Ectodermal cell (in vitro differentiated cells): ENCODE measurements at regions not wholly inside any gene's neighbourhood (a gene's known extent, or its start where the extent isn't known, plus 50 kb on each side); places are given as distances from the start of the nearest gene placed in this dataset.

Experiments
- H3K27ac ChIP-seq: 2 replicates; pipeline ENCODE4 v1.7.0; 2013; ENCODE audit warnings: mild to moderate bottlenecking, low read depth, low read length; ENCODE audit not compliant: insufficient read depth, poor library complexity, severe bottlenecking
- H3K27me3 ChIP-seq: 2 replicates; pipeline ENCODE4 v1.7.0; 2013; ENCODE audit warnings: mild to moderate bottlenecking, low read length; ENCODE audit not compliant: insufficient read depth, control insufficient read depth, poor library complexity, severe bottlenecking
- H3K36me3 ChIP-seq: one replicate; pipeline ENCODE4 v1.7.0; 2013; ENCODE audit warnings: low read length; ENCODE audit not compliant: control insufficient read depth, insufficient read depth
- H3K4me1 ChIP-seq: one replicate; pipeline ENCODE4 v1.7.0; 2013; ENCODE audit warnings: low read length; ENCODE audit not compliant: control insufficient read depth, insufficient read depth
- H3K4me3 ChIP-seq: 2 replicates; pipeline ENCODE4 v1.7.0; 2013; ENCODE audit warnings: low read depth, low read length, control low read depth; ENCODE audit not compliant: insufficient read depth
- H3K9me3 ChIP-seq: 2 replicates; pipeline ENCODE4 v1.7.0; 2013; ENCODE audit warnings: mild to moderate bottlenecking, low read length, moderate library complexity; ENCODE audit not compliant: control insufficient read depth
- WGBS, 2 experiments: methylation state at CpG; one replicate each; pipeline ENCODE4 v1.1.7; 2013; ENCODE audit warnings: missing lambda C conversion rate in 2 of 2; 5-methylcytosine and 5-hydroxymethylcytosine counted together

DNA sequence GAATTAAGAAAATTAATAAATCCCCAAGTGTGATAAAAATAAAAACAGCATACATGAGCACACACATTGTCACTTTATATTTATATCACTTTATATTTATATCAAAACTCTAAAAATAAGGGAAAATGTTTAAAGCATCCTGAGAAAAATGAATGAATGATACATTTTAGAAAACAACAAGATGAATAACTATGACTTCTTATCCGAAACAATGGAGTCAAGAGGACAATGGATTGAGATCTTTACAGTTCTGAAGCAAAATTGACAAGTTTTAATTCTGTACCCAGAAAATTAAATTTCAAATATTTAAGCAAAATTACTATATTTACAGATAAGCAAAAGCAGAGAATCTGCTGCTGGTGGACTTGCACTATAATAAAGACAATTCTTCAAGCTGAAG lies 512.6 kb downstream of the MRPL39 start:
- H3K9me3 ChIP-seq, result no peaks in the 10 kb centered on the region
- 90 to 100% methylated on average over 1 of the region's 1 CpG for WGBS, 2 experiments
- no peaks in the 10 kb centered on the region for H3K27me3 ChIP-seq
- no peak overlapping the region for H3K4me3 ChIP-seq
- H3K4me1 ChIP-seq, result no peaks in the 10 kb centered on the region
- H3K27ac ChIP-seq, result no peak overlapping the region
- no peaks in the 10 kb centered on the region for H3K36me3 ChIP-seq

DNA sequence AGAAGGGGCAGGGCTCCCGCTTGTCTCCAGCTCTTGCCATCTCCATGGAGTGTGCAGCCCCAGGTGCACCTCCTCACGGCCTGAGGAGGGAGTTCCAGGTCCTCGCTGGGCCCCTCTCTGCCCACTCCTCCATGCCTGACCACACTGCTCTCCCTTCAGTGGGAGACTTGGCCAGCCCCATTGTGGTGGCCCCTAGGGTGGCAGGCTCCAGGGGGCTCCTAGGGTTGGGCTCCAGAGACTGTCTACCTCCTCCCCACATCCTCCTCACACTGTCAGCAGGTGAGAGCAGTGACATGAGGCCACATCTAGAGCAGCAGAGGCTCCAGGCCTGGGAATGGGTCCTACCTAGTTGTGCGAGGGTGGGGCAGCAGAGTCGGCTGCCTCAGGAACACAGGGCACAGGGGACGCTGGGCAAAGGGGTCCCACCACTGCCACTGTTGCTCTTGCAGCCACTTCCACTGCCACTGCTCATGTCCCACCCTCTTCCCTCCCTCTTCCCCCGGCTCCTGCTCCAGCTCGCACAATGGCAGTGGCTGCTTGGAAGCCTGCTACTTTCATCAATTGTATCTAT lies 514.8 kb downstream of the MRPL39 start:
- H3K4me1 ChIP-seq, result no peaks in the 10 kb centered on the region
- no peak overlapping the region for H3K4me3 ChIP-seq
- H3K27ac ChIP-seq, result no peak overlapping the region
- WGBS, 2 experiments, result 93 to 96% methylated on average over 8 of the region's 8 CpGs
- no peaks in the 10 kb centered on the region for H3K36me3 ChIP-seq
- H3K27me3 ChIP-seq, result no peaks in the 10 kb centered on the region
- H3K9me3 ChIP-seq, result no peaks in the 10 kb centered on the region

DNA sequence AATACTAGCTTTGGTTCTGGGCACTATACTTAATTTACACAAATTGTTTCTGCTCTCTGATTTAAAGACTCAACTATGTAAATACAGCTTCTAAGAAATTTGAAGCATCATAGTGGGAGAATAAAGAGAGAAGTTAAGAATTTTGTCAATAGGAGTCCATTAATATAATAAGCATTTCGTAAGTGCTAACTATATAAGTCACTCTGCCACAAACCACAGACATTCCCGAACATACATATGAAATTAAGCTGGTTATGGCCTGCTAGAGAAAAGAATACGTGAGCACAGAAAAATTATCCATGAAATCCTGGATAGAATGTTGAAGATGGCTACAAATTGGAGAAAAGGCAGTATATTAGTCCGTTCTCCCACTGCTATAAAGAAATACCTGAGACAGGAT lies 526.2 kb downstream of the MRPL39 start:
- no peak overlapping the region for H3K27ac ChIP-seq
- no peak overlapping the region for H3K4me3 ChIP-seq
- H3K27me3 ChIP-seq, result no peaks in the 10 kb centered on the region
- H3K36me3 ChIP-seq, result no peaks in the 10 kb centered on the region
- whole genome bisulfite sequencing, 2 experiments, result 92 to 100% methylated on average over 2 to 4 of the region's 4 CpGs
- H3K9me3 ChIP-seq, result no peaks in the 10 kb centered on the region
- no peaks in the 10 kb centered on the region for H3K4me1 ChIP-seq

DNA sequence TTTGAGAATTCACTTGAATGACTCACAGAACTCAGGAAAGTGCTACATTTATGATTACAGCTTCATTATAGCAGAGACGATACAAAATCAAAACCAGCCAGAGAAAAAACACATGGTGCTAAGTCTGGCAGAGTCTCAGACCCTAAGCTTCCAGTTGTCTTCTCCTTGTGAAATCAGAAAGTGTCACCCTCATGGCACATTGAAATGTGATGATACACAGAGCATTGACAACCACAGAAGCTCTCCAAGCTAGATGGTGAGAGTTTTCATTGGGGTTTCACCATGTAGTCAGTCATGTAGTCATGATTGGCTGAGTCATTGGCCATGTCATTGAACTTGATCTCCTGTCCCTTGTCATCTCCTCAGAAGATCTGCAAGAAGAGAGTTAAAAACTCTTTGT lies 526.6 kb downstream of the MRPL39 start:
- no peaks in the 10 kb centered on the region for H3K36me3 ChIP-seq
- H3K4me1 ChIP-seq, result no peaks in the 10 kb centered on the region
- no peak overlapping the region for H3K27ac ChIP-seq
- H3K4me3 ChIP-seq, result no peak overlapping the region
- no peaks in the 10 kb centered on the region for H3K9me3 ChIP-seq
- WGBS, 2 experiments, result 97 to 100% methylated on average over 1 of the region's 1 CpG
- H3K27me3 ChIP-seq, result no peaks in the 10 kb centered on the region

DNA sequence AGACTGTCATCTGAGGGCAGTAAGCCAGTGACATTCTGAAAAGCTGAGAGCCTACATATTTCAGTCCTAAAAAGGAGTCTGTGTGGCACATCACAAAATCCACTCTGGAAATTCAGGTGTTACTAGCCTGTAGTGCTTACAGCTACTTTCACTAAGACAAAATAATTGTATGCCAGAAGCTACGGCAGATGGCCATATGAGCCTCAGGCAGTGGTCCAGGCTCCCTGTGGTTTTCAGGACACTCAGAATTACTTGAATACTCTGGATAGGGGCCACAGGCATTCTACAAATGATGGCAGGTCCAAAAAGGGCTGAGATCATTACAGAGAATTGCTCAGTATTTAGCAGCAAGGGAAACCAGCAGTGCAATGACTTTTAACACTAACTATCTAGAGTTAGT lies 527.1 kb downstream of the MRPL39 start:
- no peaks in the 10 kb centered on the region for H3K4me1 ChIP-seq
- WGBS, 2 experiments, result 93 to 94% methylated on average over 1 of the region's 1 CpG
- H3K4me3 ChIP-seq, result no peak overlapping the region
- no peaks in the 10 kb centered on the region for H3K36me3 ChIP-seq
- H3K27ac ChIP-seq, result no peak overlapping the region
- H3K27me3 ChIP-seq, result no peaks in the 10 kb centered on the region
- no peaks in the 10 kb centered on the region for H3K9me3 ChIP-seq

DNA sequence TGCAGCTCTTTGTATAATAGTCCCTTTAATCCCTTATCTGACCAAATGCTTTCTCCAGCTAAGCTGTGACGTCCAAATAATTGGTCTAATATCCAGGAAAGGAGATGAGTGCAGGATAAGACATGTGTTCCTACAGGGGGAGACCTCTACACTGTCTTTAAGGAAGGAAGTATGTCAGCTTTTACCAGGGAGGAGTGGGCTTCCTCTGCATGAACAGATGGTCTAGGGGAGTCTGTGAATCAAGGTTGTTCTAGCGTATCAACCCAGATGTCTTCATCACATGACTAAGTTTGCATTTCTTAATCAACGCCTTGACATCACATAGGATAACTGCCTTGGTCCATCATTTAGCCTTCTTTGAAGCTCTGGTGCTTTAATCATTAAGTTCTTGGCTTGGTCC lies 528.2 kb downstream of the MRPL39 start:
- Histone ChIP-seq H3K27me3 (no peaks in the 10 kb centered on the region), H3K4me3 (no peak overlapping the region), H3K36me3 (no peaks in the 10 kb centered on the region), H3K27ac (no peak overlapping the region), H3K4me1 (no peaks in the 10 kb centered on the region), H3K9me3 (no peaks in the 10 kb centered on the region)
- 90 to 95% methylated on average over 3 of the region's 3 CpGs for WGBS, 2 experiments

DNA sequence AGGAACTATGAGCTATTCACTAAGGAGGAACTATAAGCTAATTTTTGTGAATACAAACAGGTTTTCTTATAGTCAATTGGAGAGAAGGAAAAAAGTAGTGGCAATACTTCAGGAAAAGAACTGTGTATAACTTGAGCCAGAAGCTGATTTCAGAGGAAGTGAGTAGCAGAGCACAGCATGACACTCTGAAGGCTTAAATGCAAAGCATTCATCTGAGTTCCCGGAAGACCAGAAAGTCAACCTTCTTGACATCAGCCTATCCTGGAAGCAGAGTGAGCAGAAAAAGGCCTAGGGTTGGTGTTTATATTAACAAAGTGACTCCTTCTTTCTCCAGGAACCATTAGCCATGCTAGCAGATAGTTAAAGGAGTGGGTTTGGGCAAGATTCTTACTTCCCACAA lies 545.2 kb downstream of the MRPL39 start:
- no peak overlapping the region for H3K4me3 ChIP-seq
- no peaks in the 10 kb centered on the region for H3K4me1 ChIP-seq
- WGBS, 2 experiments, result 50 to 70% methylated on average over 1 of the region's 1 CpG
- no peaks in the 10 kb centered on the region for H3K36me3 ChIP-seq
- H3K27ac ChIP-seq, result no peak overlapping the region
- H3K9me3 ChIP-seq, result no peaks in the 10 kb centered on the region
- H3K27me3 ChIP-seq, result no peaks in the 10 kb centered on the region

DNA sequence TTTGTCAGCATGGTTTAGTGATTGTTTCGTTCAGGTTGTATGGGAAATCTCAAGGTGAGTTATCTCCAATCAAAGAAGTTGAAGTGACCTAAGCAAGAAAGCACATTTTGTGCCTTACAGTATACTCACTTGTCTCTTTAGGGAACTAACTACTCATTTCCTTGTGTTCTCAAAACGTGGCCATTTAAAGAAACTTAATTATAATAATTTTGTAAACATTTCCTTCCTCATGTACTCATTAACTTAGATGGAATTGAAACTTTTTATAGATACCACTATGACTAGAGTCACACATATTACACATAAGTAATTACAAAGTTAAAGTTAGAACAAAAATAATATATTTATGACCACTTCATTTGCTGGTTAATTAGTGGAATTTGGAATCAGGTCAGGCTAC lies 552.6 kb downstream of the MRPL39 start:
- WGBS, 2 experiments, result 89 to 100% methylated on average over 1 to 2 of the region's 2 CpGs
- Histone ChIP-seq H3K9me3 (no peaks in the 10 kb centered on the region), H3K4me3 (no peak overlapping the region), H3K4me1 (no peaks in the 10 kb centered on the region), H3K36me3 (no peaks in the 10 kb centered on the region), H3K27ac (no peak overlapping the region), H3K27me3 (no peaks in the 10 kb centered on the region)

DNA sequence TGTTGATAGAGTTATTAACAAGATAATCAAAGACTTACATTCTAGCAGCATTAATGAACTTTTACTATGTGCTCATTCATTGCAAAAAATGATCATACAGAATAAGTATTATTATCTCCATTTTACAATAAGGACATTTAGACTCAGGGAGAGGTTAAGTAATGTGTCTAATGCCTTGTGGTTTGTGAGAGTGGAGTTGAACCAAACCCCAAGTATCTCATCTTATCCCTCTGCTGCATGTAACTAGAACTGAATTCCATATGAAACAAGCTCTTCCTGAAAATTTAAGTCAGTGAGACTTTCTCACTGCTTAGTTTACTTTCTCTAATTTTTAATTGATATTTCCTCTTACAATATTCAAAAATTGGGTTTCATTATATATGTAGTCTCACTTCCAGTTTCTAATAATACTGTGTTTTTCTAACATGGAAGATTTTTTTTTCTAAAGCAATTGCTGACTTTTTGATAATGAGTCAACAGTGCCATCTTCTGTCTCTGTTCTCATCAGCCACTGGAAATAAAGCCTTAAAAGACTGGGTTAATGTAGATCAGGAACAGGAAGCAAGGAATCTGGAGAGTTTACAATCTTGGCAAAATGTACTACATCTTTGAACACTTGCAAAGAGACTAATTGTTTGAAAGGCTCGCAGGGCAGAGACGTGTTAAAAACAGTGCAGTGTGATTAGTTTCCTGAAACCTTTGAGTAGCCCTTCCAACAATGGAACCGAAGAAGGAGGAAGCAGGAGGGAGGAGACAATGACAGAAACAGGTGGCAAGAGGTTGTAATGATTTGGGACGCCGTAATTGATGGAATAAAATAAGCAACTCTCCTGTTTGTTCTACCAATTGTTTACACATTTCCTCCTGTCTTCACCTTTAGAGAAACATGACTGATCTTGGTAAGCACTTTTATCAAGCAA lies 567.6 kb downstream of the MRPL39 start:
- Histone ChIP-seq H3K9me3 (no peaks in the 10 kb centered on the region), H3K36me3 (no peaks in the 10 kb centered on the region), H3K4me3 (no peak overlapping the region), H3K27ac (no peak overlapping the region), H3K27me3 (no peaks in the 10 kb centered on the region), H3K4me1 (no peaks in the 10 kb centered on the region)
- 37 to 39% methylated on average over 3 of the region's 5 CpGs for WGBS, 2 experiments

DNA sequence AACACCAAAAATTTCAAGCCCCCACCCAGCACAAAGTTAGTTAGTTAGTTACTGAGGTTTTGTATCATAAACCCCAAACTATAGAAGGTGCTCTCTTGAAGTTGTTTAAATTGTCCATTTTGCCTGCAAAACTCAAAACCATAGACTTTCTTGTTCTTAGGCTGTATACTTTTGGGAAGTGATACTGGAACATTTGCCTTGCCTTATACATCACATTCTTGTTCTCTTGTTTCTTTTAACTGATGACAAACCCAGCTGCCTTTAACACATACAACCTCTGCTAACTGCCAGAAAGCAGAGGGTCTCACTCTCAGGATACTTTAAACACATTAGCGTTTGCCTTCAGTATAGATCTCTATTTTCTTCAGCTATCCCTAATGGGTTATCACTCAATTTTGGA lies 570.5 kb downstream of the MRPL39 start:
- H3K9me3 ChIP-seq, result no peaks in the 10 kb centered on the region
- WGBS, 2 experiments, result 95 to 100% methylated on average over 1 of the region's 1 CpG
- H3K4me3 ChIP-seq, result no peak overlapping the region

More for the DNA sequence above, 570.5 kb downstream of the MRPL39 start:
- H3K27ac ChIP-seq, result no peak overlapping the region
- no peaks in the 10 kb centered on the region for H3K27me3 ChIP-seq
- no peaks in the 10 kb centered on the region for H3K4me1 ChIP-seq
- no peaks in the 10 kb centered on the region for H3K36me3 ChIP-seq
